ENCODE measurements at regions not wholly inside any gene's neighbourhood (a gene's known extent, or its start where the extent isn't known, plus 50 kb on each side); places are given as distances from the start of the nearest gene placed in this dataset.

GRCh38 chr1:201598973-201599372, 60.0 kb downstream of the NAV1 start:
- no peaks in the 10 kb centered on the region for H3K27me3 ChIP-seq (ENCODE audit: insufficient read depth, poor library complexity, severe bottlenecking)
- DNase-seq (ENCODE audit: low read depth in 1 of 2, low spot score in 1 of 2), result no peak
- TF ChIP-seq REST (IDR thresholded peaks at IDR 0.05; ENCODE audit: insufficient replicate concordance, low read depth) (no peak), CTCF (IDR thresholded peaks at IDR 0.05; ENCODE audit: insufficient read depth, low read length) (no peak), GABPA (IDR thresholded peaks at IDR 0.05; ENCODE audit: low read depth) (no peak), SPI1 (IDR thresholded peaks at IDR 0.05; ENCODE audit: borderline replicate concordance, low read depth) (no peak), POLR2AphosphoS5 (IDR thresholded peaks at IDR 0.05; ENCODE audit: low read depth) (no peak)
- H3K27ac ChIP-seq (replicated peaks), result no peak overlapping the region
- H3K4me3 ChIP-seq (replicated peaks; ENCODE audit: insufficient read depth, low read length), result no peak overlapping the region

GRCh38 chr1:201599548-201599947, 60.6 kb downstream of the NAV1 start:
- DNase-seq (ENCODE audit: low read depth in 1 of 2, low spot score in 1 of 2), result no peak
- Histone ChIP-seq H3K4me3 (replicated peaks; ENCODE audit: insufficient read depth, low read length) (no peak overlapping the region), H3K27me3 (ENCODE audit: insufficient read depth, poor library complexity, severe bottlenecking) (no peaks in the 10 kb centered on the region), H3K27ac (replicated peaks) (no peak overlapping the region)
- TF ChIP-seq POLR2AphosphoS5 (IDR thresholded peaks at IDR 0.05; ENCODE audit: low read depth) (no peak), CTCF (IDR thresholded peaks at IDR 0.05; ENCODE audit: insufficient read depth, low read length) (no peak), GABPA (IDR thresholded peaks at IDR 0.05; ENCODE audit: low read depth) (no peak), SPI1 (IDR thresholded peaks at IDR 0.05; ENCODE audit: borderline replicate concordance, low read depth) (no peak), REST (IDR thresholded peaks at IDR 0.05; ENCODE audit: insufficient replicate concordance, low read depth) (no peak)

- H3K27ac ChIP-seq (replicated peaks), result no peak overlapping the region
- no peaks in the 10 kb centered on the region for H3K27me3 ChIP-seq (ENCODE audit: insufficient read depth, poor library complexity, severe bottlenecking)
- TF ChIP-seq REST (IDR thresholded peaks at IDR 0.05; ENCODE audit: insufficient replicate concordance, low read depth) (no peak), GABPA (IDR thresholded peaks at IDR 0.05; ENCODE audit: low read depth) (no peak), POLR2AphosphoS5 (IDR thresholded peaks at IDR 0.05; ENCODE audit: low read depth) (no peak), SPI1 (IDR thresholded peaks at IDR 0.05; ENCODE audit: borderline replicate concordance, low read depth) (no peak), CTCF (IDR thresholded peaks at IDR 0.05; ENCODE audit: insufficient read depth, low read length) (no peak)
- no peak overlapping the region for H3K4me3 ChIP-seq (replicated peaks; ENCODE audit: insufficient read depth, low read length)
- no peak for DNase-seq (ENCODE audit: low read depth in 1 of 2, low spot score in 1 of 2)
Measured at GRCh38 chr1:201602413-201603265, 63.7 kb downstream of the NAV1 start.

Measured in HL-60 (cell line).